ENCODE measurements at regions not wholly inside any gene's neighbourhood (a gene's known extent, or its start where the extent isn't known, plus 50 kb on each side); places are given as distances from the start of the nearest gene placed in this dataset.

- Histone ChIP-seq H3K4me1 (peaks cover 0 to 6% (median 0%) of the 10 kb centered on the region in 3 donors), H3K27ac (no peak overlapping the region), H3K27me3 (no peaks in the 10 kb centered on the region), H3K4me3 (no peak overlapping the region), H3K36me3 (no peaks in the 10 kb centered on the region), H3K9me3 (no peaks in the 10 kb centered on the region)
- DNase-seq (no peak), ATAC-seq (peak in 2 of 4 donors; percentile 57 to 73), FAIRE-seq (no peak)
- 77% methylated on average over 2 of the region's 2 CpGs for WGBS, 2 donors
- intact Hi-C loops (cut with DNase I), result no loop called here
- no peak for TF ChIP-seq CTCF (IDR thresholded peaks at IDR 0.05)
These were observed 58.7 kb upstream of the PHACTR1 start for GRCh38 chr6:12657884-12658283.

GRCh38 chr6:12661432-12662089, 55.0 kb upstream of the PHACTR1 start:
- DNase-seq, result no peak
- H3K27me3 ChIP-seq, result no peaks in the 10 kb centered on the region
- H3K9me3 ChIP-seq, result no peaks in the 10 kb centered on the region
- intact Hi-C loops (cut with DNase I), result no loop called here
- no peak for ATAC-seq
- H3K4me3 ChIP-seq, result no peak overlapping the region
- H3K36me3 ChIP-seq, result no peaks in the 10 kb centered on the region
- WGBS, 2 donors, result 79% methylated on average over 10 of the region's 10 CpGs
- FAIRE-seq, result no peak
- TF ChIP-seq CTCF (IDR thresholded peaks at IDR 0.05), result no peak
- H3K27ac ChIP-seq, result no peak overlapping the region
- peaks cover 0 to 6% (median 0%) of the 10 kb centered on the region in 3 donors for H3K4me1 ChIP-seq

All from pancreas (tissue), 10 donors.